Transverse colon (tissue), 4 donors: ENCODE measurements at regions not wholly inside any gene's neighbourhood (a gene's known extent, or its start where the extent isn't known, plus 50 kb on each side); places are given as distances from the start of the nearest gene placed in this dataset.

ENCODE experiments used
- DNase-seq: peaks from one replicate; pipeline ENCODE4 v3.0.0-alpha.2; 2019
- H3K27ac ChIP-seq, 4 donors: fragments of 200-600 bp; sonication (generic); 2 replicates each; pipeline ENCODE4 v1.5.1; 2016 to 2018; ENCODE audit warnings: inconsistent platforms in 4 of 4
- H3K27me3 ChIP-seq: fragments of 200-600 bp; sonication (generic); 2 replicates; pipeline ENCODE4 v1.5.1; 2017; ENCODE audit warnings: inconsistent platforms
- H3K36me3 ChIP-seq, 4 donors: fragments of 200-600 bp; sonication (generic); 2 replicates each; pipeline ENCODE4 v1.5.1; 2017 to 2019; ENCODE audit warnings: inconsistent platforms in 4 of 4
- H3K4me1 ChIP-seq, 4 donors: fragments of 200-600 bp; sonication (generic); 2 replicates each; pipeline ENCODE4 v1.5.1; 2017 to 2020; ENCODE audit warnings: inconsistent platforms in 4 of 4
- H3K4me3 ChIP-seq, 4 donors: fragments of 200-600 bp; sonication (generic); 1 replicate in 1 of 4; 2 replicates in 3 of 4; pipeline versions ENCODE4 v1.5.1 to v1.6.1; 2017 to 2019; ENCODE audit warnings: inconsistent platforms in 4 of 4
- H3K9me3 ChIP-seq, 2 donors: fragments of 200-600 bp; sonication (generic); 2 replicates each; pipeline ENCODE4 v1.5.1; 2017 to 2019; ENCODE audit warnings: inconsistent platforms in 2 of 2
- EP300 ChIP-seq: sonication (generic); formaldehyde crosslinking; IDR thresholded peaks from one replicate; pipeline ENCODE4 v1.6.1; 2017; ENCODE audit warnings: antibody characterized with exemption, low read depth
- POLR2A ChIP-seq: fragments of 450-650 bp; IDR thresholded peaks from one replicate; pipeline ENCODE4 v1.6.1; 2016; ENCODE audit warnings: antibody characterized with exemption, mild to moderate bottlenecking, moderate library complexity
- POLR2AphosphoS5 ChIP-seq, 3 donors: sonication (generic); formaldehyde crosslinking; IDR thresholded peaks; one replicate each; pipeline ENCODE4 v1.6.1; 2016; ENCODE audit warnings: antibody characterized with exemption in 3 of 3
- WGBS, 2 donors: methylation state at CpG; one replicate each; pipeline ENCODE4 v1.1.5; 2018; ENCODE audit warnings: low coverage in 1 of 2; 5-methylcytosine and 5-hydroxymethylcytosine counted together
- in situ Hi-C, 4 donors: fragments of 200-750 bp; cut with MboI; loops; one replicate each; pipeline versions ENCODE4 v1.15.0 to v1.15.1; 2017; ENCODE audit warnings: low sequenced_read_pairs in 3 of 4, low pct_ligation_motif_present in 1 of 4, low pct_unique_long_range_greater_than_20kb in 1 of 4
- intact Hi-C: fragments of 100-400 bp; cut with DNase I; formaldehyde crosslinking; loops from one replicate; pipeline ENCODE4 v1.15.1; 2023; ENCODE audit warnings: low total_unique reads
- TF ChIP-seq, protein P1 (sequence below), 5 experiments: fragments of 200-600 bp in 3 of 5; fragments of 450-650 bp in 2 of 5; sonication (generic) in 3 of 5; IDR thresholded peaks; 1 replicate in 2 of 5; 2 replicates in 3 of 5; pipeline ENCODE4 v1.5.1; 2016 to 2017; ENCODE audit warnings: antibody characterized with exemption in 5 of 5, inconsistent platforms in 3 of 5, mild to moderate bottlenecking in 2 of 5, moderate library complexity in 1 of 5

DNA sequence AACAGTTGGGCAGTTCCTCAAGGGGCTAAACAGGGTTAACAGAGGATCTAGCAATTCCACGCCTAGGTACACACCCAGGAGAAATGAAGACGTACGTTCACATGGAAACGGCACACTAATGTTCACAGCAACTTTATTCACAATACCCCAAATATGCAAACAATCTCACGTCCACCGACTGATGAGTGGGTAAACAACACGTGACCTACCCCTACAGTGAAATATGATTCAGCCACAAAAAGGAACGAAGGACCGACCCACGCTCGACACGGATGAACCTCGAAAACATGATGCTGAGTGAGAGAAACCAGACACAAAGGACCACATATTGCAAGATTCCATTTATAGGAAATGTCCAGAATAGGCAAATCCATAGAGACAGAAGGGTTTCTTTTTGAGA, 112.7 kb downstream of the NCOR2 start:
- DNase-seq = no peak
- H3K9me3 ChIP-seq = no peaks in the 10 kb centered on the region
- 47 to 70% methylated on average over 8 to 13 of the region's 13 CpGs for WGBS, 2 donors
- H3K4me1 ChIP-seq = peaks cover 34 to 70% (median 48%) of the 10 kb centered on the region in 4 donors
- H3K36me3 ChIP-seq = peaks cover 0 to 8% (median 0%) of the 10 kb centered on the region in 4 donors
- H3K4me3 ChIP-seq = no peak overlapping the region
- TF ChIP-seq EP300 = no peak
- TF ChIP-seq, protein P1, sequence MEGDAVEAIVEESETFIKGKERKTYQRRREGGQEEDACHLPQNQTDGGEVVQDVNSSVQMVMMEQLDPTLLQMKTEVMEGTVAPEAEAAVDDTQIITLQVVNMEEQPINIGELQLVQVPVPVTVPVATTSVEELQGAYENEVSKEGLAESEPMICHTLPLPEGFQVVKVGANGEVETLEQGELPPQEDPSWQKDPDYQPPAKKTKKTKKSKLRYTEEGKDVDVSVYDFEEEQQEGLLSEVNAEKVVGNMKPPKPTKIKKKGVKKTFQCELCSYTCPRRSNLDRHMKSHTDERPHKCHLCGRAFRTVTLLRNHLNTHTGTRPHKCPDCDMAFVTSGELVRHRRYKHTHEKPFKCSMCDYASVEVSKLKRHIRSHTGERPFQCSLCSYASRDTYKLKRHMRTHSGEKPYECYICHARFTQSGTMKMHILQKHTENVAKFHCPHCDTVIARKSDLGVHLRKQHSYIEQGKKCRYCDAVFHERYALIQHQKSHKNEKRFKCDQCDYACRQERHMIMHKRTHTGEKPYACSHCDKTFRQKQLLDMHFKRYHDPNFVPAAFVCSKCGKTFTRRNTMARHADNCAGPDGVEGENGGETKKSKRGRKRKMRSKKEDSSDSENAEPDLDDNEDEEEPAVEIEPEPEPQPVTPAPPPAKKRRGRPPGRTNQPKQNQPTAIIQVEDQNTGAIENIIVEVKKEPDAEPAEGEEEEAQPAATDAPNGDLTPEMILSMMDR (IDR thresholded peaks at IDR 0.05) = no peak
- no peak for TF ChIP-seq POLR2AphosphoS5 (IDR thresholded peaks at IDR 0.05)
- TF ChIP-seq POLR2A = no peak
- no peaks in the 10 kb centered on the region for H3K27me3 ChIP-seq
- intact Hi-C loops = loop anchor here (5.0 kb wide), 1 partner anchor 32 kb away; no protein-coding TSS in a partner anchor
- H3K27ac ChIP-seq = peak overlapping the region; percentile 84 to 94 (median 86)
- in situ Hi-C loops = no loop called here

DNA sequence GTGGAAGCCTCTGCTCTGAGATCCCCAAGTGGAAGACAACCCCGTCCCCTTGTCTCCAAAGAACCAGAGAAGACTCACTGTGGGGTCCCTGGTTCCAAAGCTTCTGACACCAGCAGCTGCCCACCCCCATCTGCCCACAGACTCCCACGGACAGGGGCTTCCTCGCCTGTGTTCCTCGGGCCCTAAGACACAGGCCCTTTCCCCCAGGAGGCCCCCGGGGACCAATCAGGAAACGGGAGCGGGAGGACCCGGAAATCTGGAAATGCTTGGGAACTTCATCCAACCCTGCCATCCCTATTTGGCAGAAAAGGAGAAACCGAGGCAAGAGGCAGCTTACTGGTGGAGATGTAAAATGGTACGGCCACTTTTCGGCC, 113.1 kb downstream of the NCOR2 start:
- H3K4me1 ChIP-seq = peaks cover 34 to 70% (median 48%) of the 10 kb centered on the region in 4 donors
- H3K9me3 ChIP-seq = no peaks in the 10 kb centered on the region
- H3K27ac ChIP-seq = peak overlapping the region; percentile 84 to 94 (median 86)
- WGBS, 2 donors = 72% methylated on average over 11 of the region's 11 CpGs; no CpG with 5 or more reads in 1 of the 2 donors
- H3K36me3 ChIP-seq = peaks cover 0 to 4% (median 0%) of the 10 kb centered on the region in 4 donors
- in situ Hi-C loops (no loop called here), intact Hi-C loops (no loop called here)
- TF ChIP-seq, protein P1 (IDR thresholded peaks at IDR 0.05) = no peak
- TF ChIP-seq EP300 = no peak
- TF ChIP-seq POLR2A = no peak
- no peak for TF ChIP-seq POLR2AphosphoS5 (IDR thresholded peaks at IDR 0.05)
- no peak overlapping the region for H3K4me3 ChIP-seq
- no peaks in the 10 kb centered on the region for H3K27me3 ChIP-seq
- DNase-seq = no peak

DNA sequence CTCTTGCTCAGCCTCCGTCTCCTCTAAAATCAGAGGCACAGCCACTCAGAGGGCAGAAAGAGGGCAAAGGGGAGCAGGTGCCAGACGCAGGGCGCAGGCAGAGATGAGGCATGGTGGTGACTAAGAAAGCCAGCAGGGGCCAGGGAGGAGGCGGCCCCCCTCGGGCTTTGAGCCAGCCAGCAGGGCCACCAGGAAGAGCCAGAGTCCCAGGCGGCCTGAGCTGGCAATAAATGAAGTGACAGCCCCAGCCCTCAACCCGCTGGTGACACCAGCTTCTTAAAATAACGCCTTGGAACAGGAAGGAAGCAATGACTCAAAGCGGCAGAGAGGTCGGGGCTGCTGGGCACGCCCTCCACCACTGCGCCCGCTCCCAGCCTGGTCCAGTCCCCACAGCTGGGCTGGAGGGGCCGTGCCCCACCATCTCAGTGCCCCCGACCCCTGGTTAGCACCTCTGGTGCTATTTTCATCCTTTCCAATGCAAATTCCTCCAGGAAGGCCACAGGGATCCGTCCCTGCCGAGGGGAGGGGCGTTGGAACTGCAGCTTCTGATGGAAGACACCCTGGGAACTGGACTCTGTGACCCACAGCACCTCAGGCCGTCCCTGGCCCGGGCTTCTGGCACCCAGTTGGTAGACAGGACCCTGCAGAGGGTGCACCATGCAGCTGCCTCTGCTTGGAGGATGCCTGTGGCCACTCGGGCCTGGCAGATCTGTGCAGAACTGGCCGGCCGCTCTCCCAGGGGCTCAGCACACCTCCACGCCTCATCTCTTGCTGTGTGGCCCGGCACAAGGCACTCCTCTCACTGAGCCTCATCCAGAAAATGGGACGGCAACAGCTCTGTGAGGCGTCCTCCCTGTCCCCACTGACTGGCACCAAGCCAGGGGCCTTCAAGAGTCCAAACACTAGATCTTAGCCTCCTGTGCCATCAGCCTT, 113.7 kb downstream of the NCOR2 start:
- in situ Hi-C loops (no loop called here), intact Hi-C loops (no loop called here)
- Histone ChIP-seq H3K9me3 (no peaks in the 10 kb centered on the region), H3K4me3 (no peak overlapping the region), H3K36me3 (no peaks in the 10 kb centered on the region), H3K27ac (peak overlapping the region; percentile 84 to 94 (median 86)), H3K27me3 (no peaks in the 10 kb centered on the region), H3K4me1 (peaks cover 34 to 70% (median 48%) of the 10 kb centered on the region in 4 donors)
- TF ChIP-seq POLR2AphosphoS5 (IDR thresholded peaks at IDR 0.05) = peak; percentile 48 to 61 (median 55)
- TF ChIP-seq EP300 = no peak
- TF ChIP-seq, protein P1 (IDR thresholded peaks at IDR 0.05) = no peak
- no peak for TF ChIP-seq POLR2A
- DNase-seq = peak; percentile 80
- 35 to 100% methylated on average over 1 to 24 of the region's 27 CpGs for WGBS, 2 donors

DNA sequence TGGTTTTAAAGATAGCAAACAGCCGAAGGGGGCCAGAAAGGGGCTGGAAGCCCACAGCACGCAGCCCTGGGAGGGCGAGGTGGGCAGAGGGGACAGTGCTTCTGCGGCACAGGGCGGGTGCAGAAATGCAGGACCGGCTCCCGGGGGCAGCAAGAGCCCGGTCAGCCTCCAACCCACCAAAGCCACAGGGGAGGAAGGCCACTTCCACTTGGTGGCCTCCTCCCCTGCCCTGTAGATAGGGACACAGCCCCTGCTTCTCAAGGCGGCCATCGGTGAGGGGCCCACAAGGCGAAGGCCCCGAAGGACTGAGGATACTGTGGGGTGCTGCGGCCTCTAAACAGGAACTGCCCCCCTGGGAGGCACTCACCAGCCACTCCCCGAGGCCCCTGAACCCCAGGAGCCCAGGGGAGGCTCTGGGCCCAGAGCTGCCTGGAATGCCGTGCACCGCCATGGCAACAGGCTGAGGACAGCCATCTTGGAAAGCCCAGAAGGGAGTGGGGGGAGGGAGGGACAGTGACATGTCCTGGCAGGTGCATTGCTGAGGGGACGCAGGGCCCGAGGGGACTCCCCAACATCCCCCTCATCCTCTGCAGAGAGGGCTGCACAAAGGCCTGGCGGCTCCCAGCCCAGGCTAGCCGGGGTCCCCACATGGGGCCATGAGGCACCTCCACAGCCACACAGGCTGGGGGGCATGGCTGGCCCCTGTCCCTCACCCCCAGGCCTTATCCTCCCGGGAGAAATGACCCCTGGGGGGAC, 114.7 kb downstream of the NCOR2 start:
- in situ Hi-C loops (no loop called here), intact Hi-C loops (no loop called here)
- peaks cover 27 to 61% (median 45%) of the 10 kb centered on the region in 4 donors for H3K4me1 ChIP-seq
- no peaks in the 10 kb centered on the region for H3K9me3 ChIP-seq
- H3K4me3 ChIP-seq = no peak overlapping the region
- TF ChIP-seq POLR2A (no peak), EP300 (no peak), POLR2AphosphoS5 (IDR thresholded peaks at IDR 0.05) (no peak)
- TF ChIP-seq, protein P1 (IDR thresholded peaks at IDR 0.05) = no peak
- DNase-seq = no peak
- H3K27ac ChIP-seq = peak overlapping the region; percentile 84 to 94 (median 86)
- no peaks in the 10 kb centered on the region for H3K36me3 ChIP-seq
- no peaks in the 10 kb centered on the region for H3K27me3 ChIP-seq
- WGBS, 2 donors = 79 to 97% methylated on average over 5 to 20 of the region's 21 CpGs
